Left colon (tissue), 2 donors: ENCODE measurements at regions not wholly inside any gene's neighbourhood (a gene's known extent, or its start where the extent isn't known, plus 50 kb on each side); places are given as distances from the start of the nearest gene placed in this dataset.

Source experiments
- ATAC-seq: fragments of 200-7000 bp; cut with Tn5 transposase; one replicate; pipeline ENCODE4 v1.9.1; 2020; ENCODE audit warnings: mild to moderate bottlenecking, moderate library complexity
- DNase-seq, 2 donors: peaks; one replicate each; pipeline ENCODE4 v3.0.0-alpha.2; 2020
- intact Hi-C, 2 donors: fragments of 100-400 bp; cut with DNase I in 1 of 2; cut with micrococcal nuclease in 1 of 2; formaldehyde crosslinking; loops; one replicate each; pipeline versions ENCODE4 v1.11.2 to v1.14.0; 2022; cut with DNase I, micrococcal nuclease
- donor health status: DM: no; HTN: no; CAD: no.
- donor health status: DM: yes; HTN: yes; CAD: no.

- ATAC-seq, result no peak
- intact Hi-C loops, result no loop called here
- no peak for DNase-seq
Measured at GRCh38 chr16:64136314-64136713, 985.5 kb downstream of the CDH11 start.

- ATAC-seq, result no peak
- intact Hi-C loops, result no loop called here
- no peak for DNase-seq
Measured at GRCh38 chr16:64133366-64133765, 988.5 kb downstream of the CDH11 start.

GRCh38 chr16:64132759-64133361 lies 989.0 kb downstream of the CDH11 start:
- intact Hi-C loops, result no loop called here
- ATAC-seq (no peak), DNase-seq (no peak)

- intact Hi-C loops, result no loop called here
- ATAC-seq (no peak), DNase-seq (no peak)
Measured at GRCh38 chr16:64132190-64132589, 989.7 kb downstream of the CDH11 start.

GRCh38 chr16:64131423-64131822 lies 990.4 kb downstream of the CDH11 start:
- intact Hi-C loops, result no loop called here
- ATAC-seq (no peak), DNase-seq (no peak)

- ATAC-seq (no peak), DNase-seq (no peak)
- intact Hi-C loops, result no loop called here
Measured at GRCh38 chr16:64130140-64130539, 991.7 kb downstream of the CDH11 start.

GRCh38 chr16:64122177-64122576 lies 999.7 kb downstream of the CDH11 start:
- DNase-seq (no peak), ATAC-seq (no peak)
- intact Hi-C loops, result no loop called here

- ATAC-seq (no peak), DNase-seq (no peak)
- intact Hi-C loops, result no loop called here
Measured at GRCh38 chr16:64121473-64121872, 1000.4 kb downstream of the CDH11 start.

GRCh38 chr16:64116151-64116550 lies 1005.7 kb downstream of the CDH11 start:
- intact Hi-C loops, result no loop called here
- ATAC-seq (no peak), DNase-seq (no peak)

- ATAC-seq (no peak), DNase-seq (no peak)
- intact Hi-C loops, result no loop called here
Measured at GRCh38 chr16:64109241-64109640, 1012.6 kb downstream of the CDH11 start.

GRCh38 chr16:64102654-64103053 lies 1019.2 kb downstream of the CDH11 start:
- intact Hi-C loops, result no loop called here
- no peak for ATAC-seq
- DNase-seq, result no peak

- DNase-seq, result no peak
- intact Hi-C loops, result no loop called here
- ATAC-seq, result no peak
Measured at GRCh38 chr16:64098451-64098850, 1023.4 kb downstream of the CDH11 start.

- intact Hi-C loops, result no loop called here
- ATAC-seq, result no peak
- no peak for DNase-seq
Measured at GRCh38 chr16:64096689-64097088, 1025.2 kb downstream of the CDH11 start.

- DNase-seq, result no peak
- no peak for ATAC-seq
- intact Hi-C loops, result no loop called here
Measured at GRCh38 chr16:64094992-64095634, 1026.8 kb downstream of the CDH11 start.

GRCh38 chr16:64094181-64094965 lies 1027.5 kb downstream of the CDH11 start:
- ATAC-seq, result no peak
- intact Hi-C loops, result no loop called here
- DNase-seq, result no peak

- intact Hi-C loops, result no loop called here
- no peak for ATAC-seq
- DNase-seq, result no peak
Measured at GRCh38 chr16:64092271-64092670, 1029.6 kb downstream of the CDH11 start.

- no peak for ATAC-seq
- intact Hi-C loops, result no loop called here
- no peak for DNase-seq
Measured at GRCh38 chr16:64090327-64090726, 1031.5 kb downstream of the CDH11 start.

GRCh38 chr16:64089697-64090096 lies 1032.2 kb downstream of the CDH11 start:
- ATAC-seq (no peak), DNase-seq (no peak)
- intact Hi-C loops, result no loop called here

- no peak for DNase-seq
- no peak for ATAC-seq
- intact Hi-C loops, result no loop called here
Measured at GRCh38 chr16:64088838-64089237, 1033.0 kb downstream of the CDH11 start.

GRCh38 chr16:64085296-64085695 lies 1036.6 kb downstream of the CDH11 start:
- intact Hi-C loops, result no loop called here
- ATAC-seq (no peak), DNase-seq (no peak)
